Spleen (tissue), 7 donors: ENCODE measurements at regions not wholly inside any gene's neighbourhood (a gene's known extent, or its start where the extent isn't known, plus 50 kb on each side); places are given as distances from the start of the nearest gene placed in this dataset.

Experiments used
- POLR2A ChIP-seq, 3 donors: fragments of 450-650 bp; IDR thresholded peaks; one replicate each; pipeline ENCODE4 v1.5.1; 2017; ENCODE audit warnings: antibody characterized with exemption in 3 of 3, mild to moderate bottlenecking in 1 of 3
- TF ChIP-seq, protein P1 (sequence below), 11 experiments: fragments of 200-600 bp in 7 of 11; fragments of 450-650 bp in 4 of 11; sonication (generic) in 4 of 11; IDR thresholded peaks in 8 of 11; conservative IDR thresholded peaks in 3 of 11; 1 replicate in 7 of 11; 2 replicates in 4 of 11; pipeline versions ENCODE4 v1.4.0 to v1.8.0; 2016 to 2021; ENCODE audit warnings: antibody characterized with exemption in 11 of 11, inconsistent platforms in 4 of 11, mild to moderate bottlenecking in 1 of 11
- donor health status: DM: no; HTN: no; CAD: no; lungs with moderate emphysema.
- donor health status: DM: no; HTN: no; CAD: no.
- donor health status: DM: no; HTN: no; CAD: no.

- TF ChIP-seq, protein P1, sequence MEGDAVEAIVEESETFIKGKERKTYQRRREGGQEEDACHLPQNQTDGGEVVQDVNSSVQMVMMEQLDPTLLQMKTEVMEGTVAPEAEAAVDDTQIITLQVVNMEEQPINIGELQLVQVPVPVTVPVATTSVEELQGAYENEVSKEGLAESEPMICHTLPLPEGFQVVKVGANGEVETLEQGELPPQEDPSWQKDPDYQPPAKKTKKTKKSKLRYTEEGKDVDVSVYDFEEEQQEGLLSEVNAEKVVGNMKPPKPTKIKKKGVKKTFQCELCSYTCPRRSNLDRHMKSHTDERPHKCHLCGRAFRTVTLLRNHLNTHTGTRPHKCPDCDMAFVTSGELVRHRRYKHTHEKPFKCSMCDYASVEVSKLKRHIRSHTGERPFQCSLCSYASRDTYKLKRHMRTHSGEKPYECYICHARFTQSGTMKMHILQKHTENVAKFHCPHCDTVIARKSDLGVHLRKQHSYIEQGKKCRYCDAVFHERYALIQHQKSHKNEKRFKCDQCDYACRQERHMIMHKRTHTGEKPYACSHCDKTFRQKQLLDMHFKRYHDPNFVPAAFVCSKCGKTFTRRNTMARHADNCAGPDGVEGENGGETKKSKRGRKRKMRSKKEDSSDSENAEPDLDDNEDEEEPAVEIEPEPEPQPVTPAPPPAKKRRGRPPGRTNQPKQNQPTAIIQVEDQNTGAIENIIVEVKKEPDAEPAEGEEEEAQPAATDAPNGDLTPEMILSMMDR (IDR thresholded peaks at IDR 0.05 in 8 of 11, conservative IDR thresholded peaks at IDR 0.05 in 3 of 11), result no peak
- no peak for TF ChIP-seq POLR2A (IDR thresholded peaks at IDR 0.05)
Observed at GRCh38 chr17:33684735-33685134, 391.6 kb upstream of the ASIC2 start.
